Stomach (tissue), 8 donors: ENCODE measurements at regions not wholly inside any gene's neighbourhood (a gene's known extent, or its start where the extent isn't known, plus 50 kb on each side); places are given as distances from the start of the nearest gene placed in this dataset.

ENCODE experiments used
- DNase-seq, 2 donors: peaks; one replicate each; pipeline versions ENCODE4 v3.0.0 to v3.0.0-alpha.2; 2013 to 2019
- H3K27ac ChIP-seq, 5 donors: fragments of 200-600 bp in 4 of 5; sonication (generic) in 4 of 5; one replicate each; pipeline ENCODE4 v1.5.1; 2013 to 2019; ENCODE audit warnings: mild to moderate bottlenecking in 1 of 5, moderate library complexity in 1 of 5
- H3K27me3 ChIP-seq, 3 donors: fragments of 200-600 bp; sonication (generic); one replicate each; pipeline ENCODE4 v1.5.1; 2017 to 2019; ENCODE audit warnings: mixed run types in 1 of 3
- H3K36me3 ChIP-seq, 4 donors: fragments of 200-600 bp; sonication (generic); 1 replicate in 3 of 4; 2 replicates in 1 of 4; pipeline ENCODE4 v1.5.1; 2016 to 2019
- H3K4me1 ChIP-seq, 4 donors: fragments of 200-600 bp; sonication (generic); one replicate each; pipeline ENCODE4 v1.5.1; 2016 to 2019
- H3K4me3 ChIP-seq, 4 donors: fragments of 200-600 bp; sonication (generic) in 3 of 4; one replicate each; pipeline ENCODE4 v1.5.1; 2016 to 2019; ENCODE audit warnings: mild to moderate bottlenecking in 1 of 4
- H3K9me3 ChIP-seq, 4 donors: fragments of 200-600 bp; sonication (generic); one replicate each; pipeline ENCODE4 v1.5.1; 2016 to 2019
- EP300 ChIP-seq: sonication (generic); formaldehyde crosslinking; IDR thresholded peaks from one replicate; pipeline ENCODE4 v1.6.1; 2017; ENCODE audit warnings: antibody characterized with exemption
- POLR2A ChIP-seq, 4 donors: fragments of 450-650 bp; IDR thresholded peaks; one replicate each; pipeline ENCODE4 v1.6.1; 2016; ENCODE audit warnings: antibody characterized with exemption in 4 of 4, control low read depth in 2 of 4, mild to moderate bottlenecking in 1 of 4, moderate library complexity in 1 of 4
- POLR2AphosphoS5 ChIP-seq, 3 donors: sonication (generic); formaldehyde crosslinking; IDR thresholded peaks; one replicate each; pipeline ENCODE4 v1.6.1; 2016; ENCODE audit warnings: antibody characterized with exemption in 3 of 3
- WGBS, 5 donors: extraction: QIAGEN DNeasy Blood & Tissue Kit in 3 of 5; methylation state at CpG; one replicate each; pipeline versions ENCODE4 v1.1.5 to v1.1.7; 2013 to 2018; 5-methylcytosine and 5-hydroxymethylcytosine counted together
- intact Hi-C: fragments of 100-400 bp; cut with DNase I; formaldehyde crosslinking; loops from one replicate; pipeline ENCODE4 v1.15.1; 2023; ENCODE audit warnings: low total_unique reads
- TF ChIP-seq, protein P1 (sequence below), 7 experiments: fragments of 450-650 bp in 4 of 7; fragments of 200-600 bp in 3 of 7; sonication (generic) in 3 of 7; IDR thresholded peaks; one replicate each; pipeline ENCODE4 v1.5.1; 2016 to 2019; ENCODE audit warnings: antibody characterized with exemption in 7 of 7, control low read depth in 2 of 7, mild to moderate bottlenecking in 1 of 7
- donor health status: healthy with polysubstance abuse.
- donor health status: Bipolar disorder and iron deficiency.
- donor health status: healthy.

DNA sequence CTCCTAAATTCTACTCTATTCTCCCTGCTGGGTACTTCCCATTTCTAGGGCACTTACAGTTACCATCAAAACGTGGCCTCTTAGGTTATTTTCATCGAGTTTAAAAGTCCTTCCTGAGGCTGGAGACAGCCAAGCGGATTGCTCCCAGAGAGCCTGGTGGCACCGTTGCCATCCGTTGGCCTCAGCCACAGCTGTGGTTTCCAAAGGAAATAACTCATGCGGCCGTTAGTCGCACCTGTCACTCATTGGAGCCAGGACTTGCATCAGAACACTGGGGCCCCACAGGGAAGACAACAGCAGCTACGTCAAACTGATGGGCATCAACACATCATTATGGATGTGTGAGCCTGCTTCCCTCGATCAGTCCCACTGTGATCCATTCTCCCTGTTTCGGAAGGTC lies 453.4 kb downstream of the BCL11A start:
- no peak overlapping the region for H3K4me3 ChIP-seq
- H3K27ac ChIP-seq = no peak overlapping the region
- TF ChIP-seq POLR2A (IDR thresholded peaks at IDR 0.05) (no peak), POLR2AphosphoS5 (IDR thresholded peaks at IDR 0.05) (no peak)
- no peaks in the 10 kb centered on the region for H3K4me1 ChIP-seq
- no peak for DNase-seq
- intact Hi-C loops = no loop called here
- H3K9me3 ChIP-seq = peaks cover 0 to 7% (median 0%) of the 10 kb centered on the region in 4 donors
- no peaks in the 10 kb centered on the region for H3K36me3 ChIP-seq
- WGBS, 5 donors = 65 to 88% (median 84%) methylated on average over 10 to 11 of the region's 11 CpGs
- H3K27me3 ChIP-seq = peaks cover 0 to 13% (median 0%) of the 10 kb centered on the region in 3 donors

DNA sequence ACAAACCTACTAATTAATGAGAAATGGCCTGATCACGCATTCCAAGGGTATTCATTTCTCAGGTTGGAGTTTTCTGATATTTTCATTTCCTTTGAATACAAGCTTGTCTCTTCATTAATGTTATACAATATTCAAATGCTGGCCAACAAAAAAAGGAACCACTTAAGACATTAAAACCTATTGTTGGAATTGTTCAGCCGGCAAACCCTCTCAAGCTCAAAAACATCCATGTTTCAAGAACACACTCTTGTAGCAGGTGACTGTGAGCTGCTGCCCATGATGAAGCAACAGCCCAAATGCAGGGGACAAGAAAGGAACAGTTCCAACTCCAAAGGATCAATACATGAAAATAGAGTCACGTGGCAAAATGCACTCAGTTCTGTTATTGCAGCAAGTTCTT lies 454.5 kb downstream of the BCL11A start:
- Histone ChIP-seq H3K4me3 (no peak overlapping the region), H3K27ac (no peak overlapping the region), H3K9me3 (peaks cover 0 to 7% (median 0%) of the 10 kb centered on the region in 4 donors), H3K4me1 (peaks cover 0 to 6% (median 1%) of the 10 kb centered on the region in 4 donors), H3K36me3 (no peaks in the 10 kb centered on the region), H3K27me3 (peaks cover 0 to 13% (median 0%) of the 10 kb centered on the region in 3 donors)
- TF ChIP-seq POLR2A (IDR thresholded peaks at IDR 0.05) = no peak
- TF ChIP-seq EP300 = no peak
- TF ChIP-seq, protein P1, sequence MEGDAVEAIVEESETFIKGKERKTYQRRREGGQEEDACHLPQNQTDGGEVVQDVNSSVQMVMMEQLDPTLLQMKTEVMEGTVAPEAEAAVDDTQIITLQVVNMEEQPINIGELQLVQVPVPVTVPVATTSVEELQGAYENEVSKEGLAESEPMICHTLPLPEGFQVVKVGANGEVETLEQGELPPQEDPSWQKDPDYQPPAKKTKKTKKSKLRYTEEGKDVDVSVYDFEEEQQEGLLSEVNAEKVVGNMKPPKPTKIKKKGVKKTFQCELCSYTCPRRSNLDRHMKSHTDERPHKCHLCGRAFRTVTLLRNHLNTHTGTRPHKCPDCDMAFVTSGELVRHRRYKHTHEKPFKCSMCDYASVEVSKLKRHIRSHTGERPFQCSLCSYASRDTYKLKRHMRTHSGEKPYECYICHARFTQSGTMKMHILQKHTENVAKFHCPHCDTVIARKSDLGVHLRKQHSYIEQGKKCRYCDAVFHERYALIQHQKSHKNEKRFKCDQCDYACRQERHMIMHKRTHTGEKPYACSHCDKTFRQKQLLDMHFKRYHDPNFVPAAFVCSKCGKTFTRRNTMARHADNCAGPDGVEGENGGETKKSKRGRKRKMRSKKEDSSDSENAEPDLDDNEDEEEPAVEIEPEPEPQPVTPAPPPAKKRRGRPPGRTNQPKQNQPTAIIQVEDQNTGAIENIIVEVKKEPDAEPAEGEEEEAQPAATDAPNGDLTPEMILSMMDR (IDR thresholded peaks at IDR 0.05) = no peak
- no peak for TF ChIP-seq POLR2AphosphoS5 (IDR thresholded peaks at IDR 0.05)
- 66 to 88% (median 86%) methylated on average over 3 of the region's 3 CpGs for WGBS, 5 donors
- no peak for DNase-seq
- intact Hi-C loops = no loop called here

DNA sequence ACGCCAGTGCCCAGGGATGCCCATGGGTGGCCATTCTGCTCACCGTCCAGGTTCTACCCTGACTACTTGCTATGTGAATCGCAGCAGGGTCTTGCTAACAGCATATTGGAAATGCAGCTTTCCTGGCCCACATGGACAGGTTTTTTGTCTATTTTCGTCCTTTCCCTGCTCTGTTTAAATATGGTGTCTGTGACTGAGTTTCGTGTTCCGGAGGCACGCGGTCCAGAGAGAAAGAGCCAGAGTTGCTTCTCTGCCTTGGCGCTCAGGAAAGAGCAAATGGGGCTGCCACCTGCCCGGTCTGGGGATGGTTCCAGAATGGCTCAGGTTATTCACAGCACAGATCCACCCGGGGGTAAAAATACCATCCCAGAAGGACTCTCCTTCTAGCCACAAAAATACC lies 456.2 kb downstream of the BCL11A start:
- intact Hi-C loops = no loop called here
- peaks cover 0 to 7% (median 0%) of the 10 kb centered on the region in 4 donors for H3K9me3 ChIP-seq
- no peak overlapping the region for H3K27ac ChIP-seq
- H3K4me3 ChIP-seq = no peak overlapping the region
- H3K4me1 ChIP-seq = peaks cover 0 to 11% (median 3%) of the 10 kb centered on the region in 4 donors
- 92 to 96% (median 93%) methylated on average over 11 of the region's 11 CpGs for WGBS, 5 donors
- DNase-seq = no peak
- no peak for TF ChIP-seq EP300
- H3K36me3 ChIP-seq = no peaks in the 10 kb centered on the region
- H3K27me3 ChIP-seq = peaks cover 0 to 13% (median 0%) of the 10 kb centered on the region in 3 donors

DNA sequence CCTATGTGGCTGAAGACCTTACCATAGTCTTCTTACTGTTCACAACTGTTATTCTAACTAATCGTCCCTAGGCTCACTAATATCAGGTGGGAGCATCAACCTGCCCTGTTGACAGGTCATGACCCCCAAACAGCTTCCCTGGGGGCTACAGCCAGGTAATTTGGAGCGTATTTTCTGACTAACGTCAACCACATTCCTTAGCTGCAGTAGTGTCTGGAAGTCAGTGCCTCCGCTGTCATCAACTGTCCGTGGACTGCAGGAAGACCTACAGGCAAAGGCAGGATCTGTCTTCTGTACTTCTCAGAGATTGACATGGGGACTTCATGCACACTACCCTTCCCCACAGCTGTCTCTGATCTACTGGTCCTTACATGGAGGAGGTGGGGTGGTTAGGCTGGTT lies 456.9 kb downstream of the BCL11A start:
- no peak for DNase-seq
- Histone ChIP-seq H3K9me3 (peaks cover 0 to 7% (median 0%) of the 10 kb centered on the region in 4 donors), H3K27ac (no peak overlapping the region), H3K4me1 (peaks cover 0 to 15% (median 5%) of the 10 kb centered on the region in 4 donors), H3K4me3 (no peak overlapping the region), H3K36me3 (no peaks in the 10 kb centered on the region), H3K27me3 (peaks cover 0 to 13% (median 0%) of the 10 kb centered on the region in 3 donors)
- TF ChIP-seq EP300 = no peak
- TF ChIP-seq, protein P1 (IDR thresholded peaks at IDR 0.05) = no peak
- TF ChIP-seq POLR2A (IDR thresholded peaks at IDR 0.05) = no peak
- TF ChIP-seq POLR2AphosphoS5 (IDR thresholded peaks at IDR 0.05) = no peak
- WGBS, 5 donors = 88 to 91% (median 90%) methylated on average over 5 of the region's 5 CpGs
- intact Hi-C loops = no loop called here

DNA sequence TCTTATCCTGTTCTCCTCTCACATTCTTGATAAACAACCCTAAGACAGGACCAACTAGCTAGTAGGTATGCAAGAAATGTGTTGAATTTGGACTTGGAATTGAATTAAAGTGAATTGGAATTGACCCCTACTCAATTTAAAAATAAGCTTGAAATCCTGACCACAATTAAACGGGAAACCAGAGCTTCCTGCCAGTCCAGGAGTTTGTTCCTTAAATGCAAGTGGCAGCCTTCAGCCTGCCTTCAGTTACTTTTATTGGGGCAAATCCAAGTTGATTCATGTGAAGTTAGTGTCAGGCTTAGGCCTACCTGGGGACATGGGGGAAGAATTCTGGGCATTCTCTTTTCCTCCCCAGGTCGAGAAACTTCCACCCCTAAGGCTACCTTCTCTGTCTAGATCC lies 457.6 kb downstream of the BCL11A start:
- intact Hi-C loops = no loop called here
- TF ChIP-seq POLR2A (IDR thresholded peaks at IDR 0.05) (no peak), POLR2AphosphoS5 (IDR thresholded peaks at IDR 0.05) (no peak), EP300 (no peak)
- TF ChIP-seq, protein P1 (IDR thresholded peaks at IDR 0.05) = no peak
- Histone ChIP-seq H3K27ac (no peak overlapping the region), H3K4me3 (no peak overlapping the region), H3K9me3 (peaks cover 0 to 3% (median 0%) of the 10 kb centered on the region in 4 donors), H3K27me3 (peaks cover 0 to 13% (median 0%) of the 10 kb centered on the region in 3 donors), H3K36me3 (no peaks in the 10 kb centered on the region), H3K4me1 (peaks cover 0 to 15% (median 5%) of the 10 kb centered on the region in 4 donors)
- no peak for DNase-seq
- 69 to 88% (median 73%) methylated on average over 2 of the region's 2 CpGs for WGBS, 5 donors
